ENCODE measurements at regions not wholly inside any gene's neighbourhood (a gene's known extent, or its start where the extent isn't known, plus 50 kb on each side); places are given as distances from the start of the nearest gene placed in this dataset.

- DNase-seq (ENCODE audit: extremely low spot score): no peak
- H3K4me1 ChIP-seq (ENCODE audit: insufficient read depth): no peaks in the 10 kb centered on the region
- H3K27ac ChIP-seq (ENCODE audit: low read depth): no peak overlapping the region
- H3K4me3 ChIP-seq (ENCODE audit: low read depth, low read length): no peak overlapping the region
- H3K36me3 ChIP-seq (ENCODE audit: insufficient read depth): no peaks in the 10 kb centered on the region
- 63% methylated on average over 2 of the region's 2 CpGs for WGBS
These were observed 431.6 kb upstream of the NFE2L3 start for GRCh38 chr7:25720427-25720826.

- DNase-seq (ENCODE audit: extremely low spot score): no peak
- WGBS: 43% methylated on average over 1 of the region's 1 CpG
- H3K4me3 ChIP-seq (ENCODE audit: low read depth, low read length): no peak overlapping the region
- no peak overlapping the region for H3K27ac ChIP-seq (ENCODE audit: low read depth)
- H3K4me1 ChIP-seq (ENCODE audit: insufficient read depth): no peaks in the 10 kb centered on the region
- H3K36me3 ChIP-seq (ENCODE audit: insufficient read depth): no peaks in the 10 kb centered on the region
These were observed 429.1 kb upstream of the NFE2L3 start for GRCh38 chr7:25722856-25723255.

GRCh38 chr7:25725451-25725850, 426.5 kb upstream of the NFE2L3 start:
- DNase-seq (ENCODE audit: extremely low spot score): no peak
- H3K4me1 ChIP-seq (ENCODE audit: insufficient read depth): no peaks in the 10 kb centered on the region
- no peaks in the 10 kb centered on the region for H3K36me3 ChIP-seq (ENCODE audit: insufficient read depth)
- H3K4me3 ChIP-seq (ENCODE audit: low read depth, low read length): no peak overlapping the region
- 62% methylated on average over 2 of the region's 2 CpGs for WGBS
- H3K27ac ChIP-seq (ENCODE audit: low read depth): no peak overlapping the region

GRCh38 chr7:25726170-25726780, 425.7 kb upstream of the NFE2L3 start:
- Histone ChIP-seq H3K4me1 (ENCODE audit: insufficient read depth) (no peaks in the 10 kb centered on the region), H3K36me3 (ENCODE audit: insufficient read depth) (no peaks in the 10 kb centered on the region), H3K27ac (ENCODE audit: low read depth) (no peak overlapping the region), H3K4me3 (ENCODE audit: low read depth, low read length) (no peak overlapping the region)
- 59% methylated on average over 8 of the region's 8 CpGs for WGBS
- no peak for DNase-seq (ENCODE audit: extremely low spot score)

- 79% methylated on average over 8 of the region's 8 CpGs for WGBS
- Histone ChIP-seq H3K4me3 (ENCODE audit: low read depth, low read length) (no peak overlapping the region), H3K36me3 (ENCODE audit: insufficient read depth) (no peaks in the 10 kb centered on the region), H3K4me1 (ENCODE audit: insufficient read depth) (no peaks in the 10 kb centered on the region), H3K27ac (ENCODE audit: low read depth) (no peak overlapping the region)
- DNase-seq (ENCODE audit: extremely low spot score): no peak
These were observed 425.2 kb upstream of the NFE2L3 start for GRCh38 chr7:25726781-25727311.

- H3K36me3 ChIP-seq (ENCODE audit: insufficient read depth): no peaks in the 10 kb centered on the region
- WGBS: 44% methylated on average over 2 of the region's 2 CpGs
These were observed 424.6 kb upstream of the NFE2L3 start for GRCh38 chr7:25727446-25727845.

GRCh38 chr7:25727876-25728275, 424.1 kb upstream of the NFE2L3 start:
- DNase-seq (ENCODE audit: extremely low spot score): no peak
- Histone ChIP-seq H3K27ac (ENCODE audit: low read depth) (no peak overlapping the region), H3K4me3 (ENCODE audit: low read depth, low read length) (no peak overlapping the region), H3K36me3 (ENCODE audit: insufficient read depth) (no peaks in the 10 kb centered on the region), H3K4me1 (ENCODE audit: insufficient read depth) (no peaks in the 10 kb centered on the region)
- 94% methylated on average over 2 of the region's 2 CpGs for WGBS

More at GRCh38 chr7:25727446-25727845, 424.6 kb upstream of the NFE2L3 start:
- DNase-seq (ENCODE audit: extremely low spot score): no peak
- H3K4me1 ChIP-seq (ENCODE audit: insufficient read depth): no peaks in the 10 kb centered on the region
- no peak overlapping the region for H3K27ac ChIP-seq (ENCODE audit: low read depth)
- H3K4me3 ChIP-seq (ENCODE audit: low read depth, low read length): no peak overlapping the region

GRCh38 chr7:25731068-25731845, 420.7 kb upstream of the NFE2L3 start:
- no peak overlapping the region for H3K4me3 ChIP-seq (ENCODE audit: low read depth, low read length)
- no peak overlapping the region for H3K27ac ChIP-seq (ENCODE audit: low read depth)
- no peaks in the 10 kb centered on the region for H3K4me1 ChIP-seq (ENCODE audit: insufficient read depth)
- 21% methylated on average over 8 of the region's 8 CpGs for WGBS
- no peaks in the 10 kb centered on the region for H3K36me3 ChIP-seq (ENCODE audit: insufficient read depth)
- DNase-seq (ENCODE audit: extremely low spot score): no peak

- 86% methylated on average over 3 of the region's 3 CpGs for WGBS
- Histone ChIP-seq H3K4me3 (ENCODE audit: low read depth, low read length) (no peak overlapping the region), H3K4me1 (ENCODE audit: insufficient read depth) (no peaks in the 10 kb centered on the region), H3K27ac (ENCODE audit: low read depth) (no peak overlapping the region), H3K36me3 (ENCODE audit: insufficient read depth) (no peaks in the 10 kb centered on the region)
- no peak for DNase-seq (ENCODE audit: extremely low spot score)
These were observed 420.2 kb upstream of the NFE2L3 start for GRCh38 chr7:25731846-25732245.

GRCh38 chr7:25732766-25733217, 419.2 kb upstream of the NFE2L3 start:
- Histone ChIP-seq H3K36me3 (ENCODE audit: insufficient read depth) (no peaks in the 10 kb centered on the region), H3K4me1 (ENCODE audit: insufficient read depth) (no peaks in the 10 kb centered on the region), H3K27ac (ENCODE audit: low read depth) (no peak overlapping the region), H3K4me3 (ENCODE audit: low read depth, low read length) (no peak overlapping the region)
- no peak for DNase-seq (ENCODE audit: extremely low spot score)
- 83% methylated on average over 12 of the region's 12 CpGs for WGBS

GRCh38 chr7:25735674-25736242, 416.2 kb upstream of the NFE2L3 start:
- WGBS: 86% methylated on average over 8 of the region's 8 CpGs
- H3K4me1 ChIP-seq (ENCODE audit: insufficient read depth): no peaks in the 10 kb centered on the region

GRCh38 chr7:25738528-25738927, 413.5 kb upstream of the NFE2L3 start:
- H3K27ac ChIP-seq (ENCODE audit: low read depth): no peak overlapping the region
- 89% methylated on average over 4 of the region's 4 CpGs for WGBS
- H3K4me3 ChIP-seq (ENCODE audit: low read depth, low read length): no peak overlapping the region
- no peaks in the 10 kb centered on the region for H3K4me1 ChIP-seq (ENCODE audit: insufficient read depth)
- DNase-seq (ENCODE audit: extremely low spot score): no peak
- H3K36me3 ChIP-seq (ENCODE audit: insufficient read depth): no peaks in the 10 kb centered on the region

More at GRCh38 chr7:25735674-25736242, 416.2 kb upstream of the NFE2L3 start:
- DNase-seq (ENCODE audit: extremely low spot score): no peak
- H3K4me3 ChIP-seq (ENCODE audit: low read depth, low read length): no peak overlapping the region
- no peaks in the 10 kb centered on the region for H3K36me3 ChIP-seq (ENCODE audit: insufficient read depth)
- H3K27ac ChIP-seq (ENCODE audit: low read depth): no peak overlapping the region

- no peak overlapping the region for H3K27ac ChIP-seq (ENCODE audit: low read depth)
- 83% methylated on average over 2 of the region's 2 CpGs for WGBS
These were observed 412.9 kb upstream of the NFE2L3 start for GRCh38 chr7:25739143-25739542.

GRCh38 chr7:25742316-25742715, 409.7 kb upstream of the NFE2L3 start:
- no peak overlapping the region for H3K4me3 ChIP-seq (ENCODE audit: low read depth, low read length)
- WGBS: 69% methylated on average over 3 of the region's 3 CpGs
- H3K36me3 ChIP-seq (ENCODE audit: insufficient read depth): no peaks in the 10 kb centered on the region
- no peaks in the 10 kb centered on the region for H3K4me1 ChIP-seq (ENCODE audit: insufficient read depth)
- H3K27ac ChIP-seq (ENCODE audit: low read depth): no peak overlapping the region
- no peak for DNase-seq (ENCODE audit: extremely low spot score)

More at GRCh38 chr7:25739143-25739542, 412.9 kb upstream of the NFE2L3 start:
- Histone ChIP-seq H3K4me3 (ENCODE audit: low read depth, low read length) (no peak overlapping the region), H3K4me1 (ENCODE audit: insufficient read depth) (no peaks in the 10 kb centered on the region), H3K36me3 (ENCODE audit: insufficient read depth) (no peaks in the 10 kb centered on the region)
- DNase-seq (ENCODE audit: extremely low spot score): no peak

Measured in urinary bladder (tissue), 3 donors.